ENCODE measurements at regions not wholly inside any gene's neighbourhood (a gene's known extent, or its start where the extent isn't known, plus 50 kb on each side); places are given as distances from the start of the nearest gene placed in this dataset.

DNA sequence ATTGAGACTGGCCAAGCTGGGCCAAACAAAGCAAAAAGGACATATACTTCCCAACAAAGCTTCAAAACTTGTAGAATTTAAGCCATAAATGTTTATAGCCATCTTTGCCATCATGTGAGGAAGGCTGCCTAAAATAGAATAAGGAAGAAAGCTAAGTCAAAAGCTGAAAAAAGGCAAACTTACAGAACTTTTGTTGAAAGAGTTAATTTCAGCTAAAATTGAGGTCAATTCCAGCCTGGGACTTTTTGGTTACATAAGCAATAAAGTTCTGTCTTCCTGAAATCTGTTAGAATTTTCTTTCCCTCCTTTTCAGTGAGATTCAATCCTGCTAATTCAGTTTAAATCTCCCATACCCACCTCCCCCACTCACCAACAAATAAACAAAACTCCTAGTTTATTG, 227.9 kb upstream of the MARCKS start:
- no peak for DNase-seq (ENCODE audit: low read depth)
- ChIA-PET POLR2A (no interaction called here), CTCF (interaction anchor here (0.9 kb wide), 1 partner anchor 264 kb away, joined by 3 read pairs; no protein-coding TSS in a partner anchor)
- TF ChIP-seq, protein P1, sequence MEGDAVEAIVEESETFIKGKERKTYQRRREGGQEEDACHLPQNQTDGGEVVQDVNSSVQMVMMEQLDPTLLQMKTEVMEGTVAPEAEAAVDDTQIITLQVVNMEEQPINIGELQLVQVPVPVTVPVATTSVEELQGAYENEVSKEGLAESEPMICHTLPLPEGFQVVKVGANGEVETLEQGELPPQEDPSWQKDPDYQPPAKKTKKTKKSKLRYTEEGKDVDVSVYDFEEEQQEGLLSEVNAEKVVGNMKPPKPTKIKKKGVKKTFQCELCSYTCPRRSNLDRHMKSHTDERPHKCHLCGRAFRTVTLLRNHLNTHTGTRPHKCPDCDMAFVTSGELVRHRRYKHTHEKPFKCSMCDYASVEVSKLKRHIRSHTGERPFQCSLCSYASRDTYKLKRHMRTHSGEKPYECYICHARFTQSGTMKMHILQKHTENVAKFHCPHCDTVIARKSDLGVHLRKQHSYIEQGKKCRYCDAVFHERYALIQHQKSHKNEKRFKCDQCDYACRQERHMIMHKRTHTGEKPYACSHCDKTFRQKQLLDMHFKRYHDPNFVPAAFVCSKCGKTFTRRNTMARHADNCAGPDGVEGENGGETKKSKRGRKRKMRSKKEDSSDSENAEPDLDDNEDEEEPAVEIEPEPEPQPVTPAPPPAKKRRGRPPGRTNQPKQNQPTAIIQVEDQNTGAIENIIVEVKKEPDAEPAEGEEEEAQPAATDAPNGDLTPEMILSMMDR (IDR thresholded peaks at IDR 0.05; ENCODE audit: insufficient read depth, low read depth, low read length) = no peak
- no peak overlapping the region for H3K4me3 ChIP-seq (ENCODE audit: low read depth, low read length)
- no peaks in the 10 kb centered on the region for H3K36me3 ChIP-seq (ENCODE audit: control insufficient read depth, insufficient read depth, low read length)
- H3K27me3 ChIP-seq (ENCODE audit: control insufficient read depth, insufficient read depth, low read length) = no peaks in the 10 kb centered on the region

DNA sequence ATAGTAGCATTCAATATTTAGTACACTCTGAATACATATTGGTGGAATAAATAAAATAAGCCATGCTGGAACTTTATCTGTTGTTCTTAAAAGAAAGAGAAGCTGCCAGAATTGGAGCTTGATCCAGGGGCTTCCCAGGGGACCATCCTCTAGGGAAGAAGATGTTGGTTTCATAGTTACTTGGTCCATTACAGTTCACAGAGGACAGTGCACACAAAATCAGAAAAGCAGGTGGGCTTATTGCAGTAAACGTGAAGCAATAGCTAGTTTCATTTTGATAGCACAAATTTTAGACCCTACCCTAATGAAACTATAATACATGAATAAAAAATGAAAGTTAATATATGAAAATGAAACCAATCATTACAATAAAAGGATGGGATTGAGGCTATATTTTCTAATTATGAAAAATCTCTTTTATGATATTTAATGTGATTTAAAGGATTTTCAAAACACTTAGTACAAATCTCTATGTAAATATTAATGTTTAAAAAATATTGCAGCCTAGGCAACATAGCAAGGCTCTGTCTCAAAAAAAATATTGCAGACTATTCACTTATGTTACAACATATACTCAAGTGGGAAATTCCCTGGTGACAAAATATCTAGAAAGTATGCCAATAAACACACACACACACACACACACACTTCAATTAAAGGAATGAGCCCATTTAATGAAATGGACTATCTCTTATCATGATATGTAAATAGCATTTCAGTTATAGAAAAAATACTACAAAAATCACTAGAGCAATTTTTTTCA, 227.0 kb upstream of the MARCKS start:
- Histone ChIP-seq H3K4me3 (ENCODE audit: low read depth, low read length) (no peak overlapping the region), H3K27me3 (ENCODE audit: control insufficient read depth, insufficient read depth, low read length) (no peaks in the 10 kb centered on the region), H3K36me3 (ENCODE audit: control insufficient read depth, insufficient read depth, low read length) (no peaks in the 10 kb centered on the region)
- TF ChIP-seq, protein P1 (IDR thresholded peaks at IDR 0.05; ENCODE audit: insufficient read depth, low read depth, low read length) = no peak
- CTCF ChIA-PET = interaction anchor here (0.9 to 1.7 kb wide), 2 partner anchors 18 to 265 kb away, joined by 3 to 5 read pairs; no protein-coding TSS in a partner anchor
- DNase-seq (ENCODE audit: low read depth) = no peak
- POLR2A ChIA-PET = no interaction called here

DNA sequence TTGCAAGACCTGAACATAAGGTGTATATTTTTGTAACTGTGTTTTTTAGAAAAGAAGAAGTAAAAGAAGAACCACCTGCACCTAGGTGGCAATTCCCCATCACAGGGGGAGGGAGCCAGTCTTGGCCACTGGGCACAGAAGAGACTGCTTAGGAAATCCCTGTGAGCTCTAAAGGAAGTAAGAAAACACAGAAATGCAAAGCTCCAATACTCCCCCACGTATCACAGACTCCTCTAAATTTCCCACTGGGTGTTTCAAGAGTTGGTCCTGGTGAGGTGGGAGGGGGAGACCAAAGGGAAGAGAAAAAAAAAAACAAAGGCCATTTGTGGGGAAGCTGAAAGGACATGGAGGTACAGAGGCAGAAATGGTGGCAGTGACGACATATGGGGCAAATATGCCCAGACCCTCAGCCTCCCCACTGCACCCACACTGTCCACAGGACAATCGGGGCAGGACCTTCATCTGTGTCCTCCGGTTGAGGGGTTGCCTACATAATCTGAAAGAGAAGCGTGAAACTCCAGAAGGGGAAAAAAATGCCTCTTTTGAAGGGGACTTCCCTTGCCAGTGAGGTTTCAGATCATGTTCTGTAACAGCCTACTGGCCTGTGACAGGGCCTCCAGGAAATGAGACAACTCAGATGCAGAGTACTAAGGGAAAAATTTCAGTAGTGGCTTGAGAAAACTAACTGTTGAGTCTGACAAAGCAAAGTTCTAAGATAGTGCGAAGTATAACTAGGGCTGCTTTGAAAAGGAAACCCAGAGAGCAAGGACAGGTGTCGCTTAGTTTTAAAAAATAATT, 226.2 kb upstream of the MARCKS start:
- TF ChIP-seq, protein P1 (IDR thresholded peaks at IDR 0.05; ENCODE audit: insufficient read depth, low read depth, low read length) = no peak
- CTCF ChIA-PET = interaction anchor here (1.2 to 1.7 kb wide), 3 partner anchors 15 to 46 kb away, joined by 3 to 5 read pairs (median 4); no protein-coding TSS in a partner anchor
- POLR2A ChIA-PET = no interaction called here
- Histone ChIP-seq H3K4me3 (ENCODE audit: low read depth, low read length) (no peak overlapping the region), H3K36me3 (ENCODE audit: control insufficient read depth, insufficient read depth, low read length) (no peaks in the 10 kb centered on the region), H3K27me3 (ENCODE audit: control insufficient read depth, insufficient read depth, low read length) (no peaks in the 10 kb centered on the region)
- DNase-seq (ENCODE audit: low read depth) = no peak

DNA sequence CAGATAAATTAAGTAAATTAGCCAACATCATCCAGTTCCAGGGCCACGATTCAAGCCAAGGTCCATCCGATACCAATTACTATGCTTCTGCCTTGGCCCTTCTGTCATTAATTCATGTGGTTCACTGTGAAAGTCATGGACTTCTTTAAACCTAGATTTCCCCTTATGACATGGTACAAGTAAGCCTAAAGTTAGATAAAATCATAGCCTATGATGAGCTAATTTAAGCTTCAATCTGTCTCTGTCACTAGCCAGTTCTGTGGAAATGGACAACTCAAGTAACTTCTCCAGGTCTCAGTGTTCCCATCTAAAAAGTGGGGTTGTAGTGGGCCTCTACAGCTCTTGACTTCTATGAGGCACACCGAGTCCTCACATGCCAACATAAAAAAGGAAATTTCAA, 225.5 kb upstream of the MARCKS start:
- H3K36me3 ChIP-seq (ENCODE audit: control insufficient read depth, insufficient read depth, low read length) = no peaks in the 10 kb centered on the region
- TF ChIP-seq, protein P1 (IDR thresholded peaks at IDR 0.05; ENCODE audit: insufficient read depth, low read depth, low read length) = no peak
- POLR2A ChIA-PET = no interaction called here
- no peak overlapping the region for H3K4me3 ChIP-seq (ENCODE audit: low read depth, low read length)
- CTCF ChIA-PET = interaction anchor here (1.2 to 1.6 kb wide), 3 partner anchors 11 to 46 kb away, joined by 3 to 4 read pairs (median 3); no protein-coding TSS in a partner anchor
- DNase-seq (ENCODE audit: low read depth) = no peak
- no peaks in the 10 kb centered on the region for H3K27me3 ChIP-seq (ENCODE audit: control insufficient read depth, insufficient read depth, low read length)

DNA sequence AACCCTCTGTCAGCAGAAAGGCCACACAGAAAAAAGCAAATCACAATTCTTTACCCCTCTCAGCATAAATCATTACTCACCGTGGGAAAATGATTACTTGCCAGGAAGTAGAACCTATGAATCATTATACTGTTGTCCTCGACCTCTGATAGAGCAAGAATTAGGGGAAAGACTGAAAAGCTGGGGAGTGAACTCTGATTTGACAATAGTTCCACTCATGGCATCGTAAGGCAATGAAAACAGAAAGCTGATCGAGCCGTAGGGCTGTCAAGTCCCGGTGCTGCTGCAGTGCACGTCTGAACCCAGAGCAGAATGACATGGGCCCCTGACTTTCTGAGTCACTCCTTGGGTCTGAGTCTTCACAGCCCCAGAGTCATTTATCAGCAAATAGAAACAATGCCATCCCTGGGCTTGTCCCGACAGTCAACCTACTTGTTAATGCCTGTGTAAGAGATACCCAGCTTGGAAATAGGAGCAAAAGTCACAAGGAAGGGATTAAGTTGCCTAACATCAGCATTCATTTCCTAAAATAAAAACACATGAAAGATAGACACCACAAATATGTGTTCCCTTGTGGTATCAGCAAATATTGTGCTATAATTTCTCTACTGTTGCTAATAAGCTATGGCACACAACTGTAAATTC, 224.8 kb upstream of the MARCKS start:
- Histone ChIP-seq H3K27me3 (ENCODE audit: control insufficient read depth, insufficient read depth, low read length) (no peaks in the 10 kb centered on the region), H3K36me3 (ENCODE audit: control insufficient read depth, insufficient read depth, low read length) (no peaks in the 10 kb centered on the region), H3K4me3 (ENCODE audit: low read depth, low read length) (no peak overlapping the region)
- peak; percentile 49 for DNase-seq (ENCODE audit: low read depth)
- TF ChIP-seq, protein P1 (IDR thresholded peaks at IDR 0.05; ENCODE audit: insufficient read depth, low read depth, low read length) = no peak
- ChIA-PET POLR2A (no interaction called here), CTCF (interaction anchor here (1.2 to 1.6 kb wide), 3 partner anchors 10 to 47 kb away, joined by 3 to 4 read pairs (median 3); no protein-coding TSS in a partner anchor)

Measured in BJ (cell line).